Peyer's patch (tissue), 4 donors: ENCODE measurements at regions not wholly inside any gene's neighbourhood (a gene's known extent, or its start where the extent isn't known, plus 50 kb on each side); places are given as distances from the start of the nearest gene placed in this dataset.

Experiments used
- DNase-seq, 3 donors: peaks; one replicate each; pipeline ENCODE4 v3.0.0-alpha.2; 2017 to 2019
- H3K27ac ChIP-seq, 4 donors: fragments of 200-600 bp; sonication (generic); one replicate each; pipeline ENCODE4 v1.5.1; 2016 to 2019
- H3K27me3 ChIP-seq, 2 donors: fragments of 200-600 bp; sonication (generic); one replicate each; pipeline ENCODE4 v1.5.1; 2019
- H3K36me3 ChIP-seq, 3 donors: fragments of 200-600 bp; sonication (generic); one replicate each; pipeline ENCODE4 v1.5.1; 2016 to 2019
- H3K4me1 ChIP-seq, 4 donors: fragments of 200-600 bp; sonication (generic); one replicate each; pipeline ENCODE4 v1.5.1; 2016 to 2019
- H3K4me3 ChIP-seq, 4 donors: fragments of 200-600 bp; sonication (generic); 1 replicate in 3 of 4; 2 replicates in 1 of 4; pipeline ENCODE4 v1.5.1; 2016 to 2019; ENCODE audit warnings: mild to moderate bottlenecking in 1 of 4
- H3K9me3 ChIP-seq, 4 donors: fragments of 200-600 bp; sonication (generic); one replicate each; pipeline ENCODE4 v1.5.1; 2016 to 2019; ENCODE audit warnings: mild to moderate bottlenecking in 1 of 4
- CTCF ChIP-seq, 6 experiments: fragments of 450-650 bp in 4 of 6; fragments of 200-600 bp in 2 of 6; sonication (generic) in 1 of 6; IDR thresholded peaks; one replicate each; pipeline ENCODE4 v1.5.1; 2017 to 2019; ENCODE audit warnings: antibody characterized with exemption in 6 of 6, mild to moderate bottlenecking in 3 of 6, moderate library complexity in 1 of 6
- POLR2A ChIP-seq, 2 donors: fragments of 450-650 bp; IDR thresholded peaks; one replicate each; pipeline ENCODE4 v1.5.1; 2017; ENCODE audit warnings: antibody characterized with exemption in 2 of 2, mild to moderate bottlenecking in 2 of 2, moderate library complexity in 2 of 2

GRCh38 chr5:98424681-98425450 lies 348.6 kb upstream of the RGMB start:
- TF ChIP-seq CTCF (IDR thresholded peaks at IDR 0.05) (no peak), POLR2A (IDR thresholded peaks at IDR 0.05) (no peak)
- no peaks in the 10 kb centered on the region for H3K27me3 ChIP-seq
- H3K4me1 ChIP-seq, result peaks cover 0 to 15% (median 0%) of the 10 kb centered on the region in 4 donors
- no peak overlapping the region for H3K27ac ChIP-seq
- no peaks in the 10 kb centered on the region for H3K36me3 ChIP-seq
- H3K4me3 ChIP-seq, result no peak overlapping the region
- DNase-seq, result no peak
- no peaks in the 10 kb centered on the region for H3K9me3 ChIP-seq

- H3K9me3 ChIP-seq, result no peaks in the 10 kb centered on the region
- peaks cover 0 to 15% (median 0%) of the 10 kb centered on the region in 4 donors for H3K4me1 ChIP-seq
- H3K36me3 ChIP-seq, result no peaks in the 10 kb centered on the region
- no peak overlapping the region for H3K4me3 ChIP-seq
- TF ChIP-seq POLR2A (IDR thresholded peaks at IDR 0.05) (no peak), CTCF (IDR thresholded peaks at IDR 0.05) (no peak)
- H3K27me3 ChIP-seq, result no peaks in the 10 kb centered on the region
- DNase-seq, result no peak
- H3K27ac ChIP-seq, result no peak overlapping the region
Observed at GRCh38 chr5:98425640-98426039, 347.8 kb upstream of the RGMB start.

- Histone ChIP-seq H3K4me1 (peaks cover 0 to 15% (median 0%) of the 10 kb centered on the region in 4 donors), H3K36me3 (no peaks in the 10 kb centered on the region), H3K9me3 (no peaks in the 10 kb centered on the region), H3K4me3 (no peak overlapping the region), H3K27me3 (no peaks in the 10 kb centered on the region), H3K27ac (no peak overlapping the region)
- DNase-seq, result peak in 1 of 3 donors; percentile 51
- TF ChIP-seq POLR2A (IDR thresholded peaks at IDR 0.05) (no peak), CTCF (IDR thresholded peaks at IDR 0.05) (no peak)
Observed at GRCh38 chr5:98428806-98429205, 344.7 kb upstream of the RGMB start.

- no peak overlapping the region for H3K27ac ChIP-seq
Observed at GRCh38 chr5:98432378-98432777, 341.1 kb upstream of the RGMB start.

GRCh38 chr5:98433022-98433421 lies 340.4 kb upstream of the RGMB start:
- DNase-seq, result no peak
- Histone ChIP-seq H3K4me3 (no peak overlapping the region), H3K36me3 (no peaks in the 10 kb centered on the region), H3K27ac (no peak overlapping the region), H3K4me1 (peaks cover 0 to 13% (median 0%) of the 10 kb centered on the region in 4 donors), H3K9me3 (peaks cover 0 to 6% (median 0%) of the 10 kb centered on the region in 4 donors), H3K27me3 (no peaks in the 10 kb centered on the region)
- TF ChIP-seq POLR2A (IDR thresholded peaks at IDR 0.05) (no peak), CTCF (IDR thresholded peaks at IDR 0.05) (no peak)

More at GRCh38 chr5:98432378-98432777, 341.1 kb upstream of the RGMB start:
- Histone ChIP-seq H3K4me1 (peaks cover 0 to 15% (median 0%) of the 10 kb centered on the region in 4 donors), H3K27me3 (no peaks in the 10 kb centered on the region), H3K36me3 (no peaks in the 10 kb centered on the region), H3K9me3 (peaks cover 0 to 6% (median 0%) of the 10 kb centered on the region in 4 donors), H3K4me3 (no peak overlapping the region)
- TF ChIP-seq POLR2A (IDR thresholded peaks at IDR 0.05) (no peak), CTCF (IDR thresholded peaks at IDR 0.05) (no peak)
- DNase-seq, result no peak
